Suprapubic skin (tissue), 4 donors: ENCODE measurements at regions not wholly inside any gene's neighbourhood (a gene's known extent, or its start where the extent isn't known, plus 50 kb on each side); places are given as distances from the start of the nearest gene placed in this dataset.

Experiments
- DNase-seq, 2 donors: peaks; one replicate each; pipeline ENCODE4 v3.0.0-alpha.2; 2019; ENCODE audit warnings: low spot score in 2 of 2
- H3K27ac ChIP-seq: fragments of 200-600 bp; sonication (generic); one replicate; pipeline ENCODE4 v1.5.1; 2019
- H3K27me3 ChIP-seq: fragments of 200-600 bp; sonication (generic); one replicate; pipeline ENCODE4 v1.5.1; 2019
- H3K36me3 ChIP-seq: fragments of 200-600 bp; sonication (generic); one replicate; pipeline ENCODE4 v1.5.1; 2019
- H3K4me1 ChIP-seq: fragments of 200-600 bp; sonication (generic); one replicate; pipeline ENCODE4 v1.5.1; 2019
- H3K4me3 ChIP-seq: fragments of 200-600 bp; sonication (generic); one replicate; pipeline ENCODE4 v1.5.1; 2019; ENCODE audit warnings: mild to moderate bottlenecking
- H3K9me3 ChIP-seq: fragments of 200-600 bp; sonication (generic); one replicate; pipeline ENCODE4 v1.5.1; 2019
- CTCF ChIP-seq, 2 donors: fragments of 200-600 bp in 1 of 2; fragments of 450-650 bp in 1 of 2; sonication (generic) in 1 of 2; IDR thresholded peaks; one replicate each; pipeline ENCODE4 v1.5.1; 2016 to 2019; ENCODE audit warnings: antibody characterized with exemption in 2 of 2, mild to moderate bottlenecking in 1 of 2, moderate library complexity in 1 of 2
- EP300 ChIP-seq: sonication (generic); formaldehyde crosslinking; IDR thresholded peaks from one replicate; pipeline ENCODE4 v1.6.1; 2017; ENCODE audit warnings: antibody characterized with exemption
- POLR2A ChIP-seq, 2 donors: fragments of 450-650 bp; IDR thresholded peaks; one replicate each; pipeline ENCODE4 v1.6.1; 2017; ENCODE audit warnings: antibody characterized with exemption in 2 of 2, mild to moderate bottlenecking in 2 of 2, moderate library complexity in 2 of 2
- POLR2AphosphoS5 ChIP-seq, 3 donors: sonication (generic); formaldehyde crosslinking; IDR thresholded peaks; one replicate each; pipeline ENCODE4 v1.6.1; 2017; ENCODE audit warnings: antibody characterized with exemption in 3 of 3
- WGBS: methylation state at CpG from one replicate; pipeline ENCODE4 v1.1.5; 2018; 5-methylcytosine and 5-hydroxymethylcytosine counted together

GRCh38 chr12:104822941-104823340 lies 135.1 kb downstream of the SLC41A2 start:
- Histone ChIP-seq H3K9me3 (no peaks in the 10 kb centered on the region), H3K27ac (no peak overlapping the region), H3K27me3 (no peaks in the 10 kb centered on the region), H3K4me3 (no peak overlapping the region), H3K4me1 (no peaks in the 10 kb centered on the region), H3K36me3 (no peaks in the 10 kb centered on the region)
- TF ChIP-seq EP300 = no peak
- no peak for TF ChIP-seq POLR2AphosphoS5 (IDR thresholded peaks at IDR 0.05)
- no peak for TF ChIP-seq POLR2A (IDR thresholded peaks at IDR 0.05)
- no peak for TF ChIP-seq CTCF (IDR thresholded peaks at IDR 0.05)
- DNase-seq = no peak

GRCh38 chr12:104816845-104817503 lies 141.1 kb downstream of the SLC41A2 start:
- DNase-seq = no peak
- Histone ChIP-seq H3K4me1 (no peaks in the 10 kb centered on the region), H3K4me3 (no peak overlapping the region), H3K27ac (no peak overlapping the region), H3K9me3 (no peaks in the 10 kb centered on the region), H3K27me3 (no peaks in the 10 kb centered on the region), H3K36me3 (no peaks in the 10 kb centered on the region)
- TF ChIP-seq CTCF (IDR thresholded peaks at IDR 0.05) = no peak
- no peak for TF ChIP-seq POLR2A (IDR thresholded peaks at IDR 0.05)
- no peak for TF ChIP-seq POLR2AphosphoS5 (IDR thresholded peaks at IDR 0.05)
- no peak for TF ChIP-seq EP300
- 91% methylated on average over 4 of the region's 4 CpGs for WGBS

DNA sequence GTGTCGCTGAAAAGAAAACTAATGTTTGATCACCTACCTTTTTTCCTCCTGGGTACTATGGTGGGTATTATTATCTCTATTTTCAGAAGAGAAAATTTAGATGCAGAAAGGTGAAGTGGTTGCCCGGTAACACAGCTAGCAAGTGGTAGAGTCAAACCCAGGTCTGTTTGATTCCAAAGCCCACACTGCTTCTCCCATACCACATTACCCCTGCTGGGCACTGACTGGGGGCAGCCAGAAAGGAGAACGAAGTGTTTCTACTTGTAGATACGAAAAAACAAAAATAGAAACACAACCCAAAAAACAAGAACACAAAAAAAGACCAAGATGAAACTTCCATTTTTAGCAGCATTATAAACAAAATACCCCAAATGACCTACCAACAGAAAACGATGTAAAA lies 142.2 kb downstream of the SLC41A2 start:
- no peaks in the 10 kb centered on the region for H3K36me3 ChIP-seq
- H3K4me1 ChIP-seq = no peaks in the 10 kb centered on the region
- no peaks in the 10 kb centered on the region for H3K9me3 ChIP-seq
- H3K4me3 ChIP-seq = no peak overlapping the region
- H3K27me3 ChIP-seq = no peaks in the 10 kb centered on the region
- H3K27ac ChIP-seq = no peak overlapping the region
- DNase-seq = no peak
- TF ChIP-seq POLR2A (IDR thresholded peaks at IDR 0.05) (no peak), POLR2AphosphoS5 (IDR thresholded peaks at IDR 0.05) (no peak), CTCF (IDR thresholded peaks at IDR 0.05) (no peak), EP300 (no peak)
- 84% methylated on average over 5 of the region's 5 CpGs for WGBS

- WGBS = 58% methylated on average over 3 of the region's 3 CpGs
These were observed 143.1 kb downstream of the SLC41A2 start for GRCh38 chr12:104814944-104815343.

More at GRCh38 chr12:104814944-104815343, 143.1 kb downstream of the SLC41A2 start:
- H3K4me3 ChIP-seq = no peak overlapping the region
- no peak for TF ChIP-seq POLR2A (IDR thresholded peaks at IDR 0.05)
- no peak for TF ChIP-seq POLR2AphosphoS5 (IDR thresholded peaks at IDR 0.05)
- no peak for TF ChIP-seq CTCF (IDR thresholded peaks at IDR 0.05)
- no peak for TF ChIP-seq EP300
- H3K27me3 ChIP-seq = no peaks in the 10 kb centered on the region
- H3K9me3 ChIP-seq = no peaks in the 10 kb centered on the region
- H3K4me1 ChIP-seq = no peaks in the 10 kb centered on the region
- H3K36me3 ChIP-seq = no peaks in the 10 kb centered on the region
- no peak for DNase-seq
- H3K27ac ChIP-seq = no peak overlapping the region
